ENCODE measurements at regions not wholly inside any gene's neighbourhood (a gene's known extent, or its start where the extent isn't known, plus 50 kb on each side); places are given as distances from the start of the nearest gene placed in this dataset.

GRCh38 chr17:13365331-13365730 lies 236.4 kb downstream of the HS3ST3A1 start:
- TF ChIP-seq CTCF (IDR thresholded peaks at IDR 0.05; ENCODE audit: insufficient read depth, low read depth, low read length) (no peak), EZH2 (IDR thresholded peaks at IDR 0.05; ENCODE audit: insufficient read depth, low read length) (no peak)

Data from astrocyte (in vitro differentiated cells and primary cell).